H1 (cell line): ENCODE measurements at regions not wholly inside any gene's neighbourhood (a gene's known extent, or its start where the extent isn't known, plus 50 kb on each side); places are given as distances from the start of the nearest gene placed in this dataset.

Experiments
- CTCF ChIA-PET: fragments of 300-600 bp; sonication (Branson Sonifier 250); formaldehyde crosslinking; loops from one replicate; lab custom pipeline; 2021; ENCODE audit not compliant: partially characterized antibody; lab: Charles Lee
- POLR2A ChIA-PET: fragments of 300-600 bp; sonication (Branson Sonifier 250); formaldehyde crosslinking; loops from one replicate; lab custom pipeline; 2021; ENCODE audit warnings: inconsistent platforms; ENCODE audit not compliant: partially characterized antibody; lab: Charles Lee
- DNase-seq, 2 experiments: peaks; one replicate each; pipeline versions ENCODE4 v3.0.0 to v3.0.0-alpha.2; 2010 to 2022; ENCODE audit warnings: low spot score in 2 of 2, low read depth in 1 of 2, mixed read lengths in 1 of 2
- FAIRE-seq: peaks from 2 replicates; lab custom pipeline; 2011; peaks lifted over from hg19 to GRCh38; lab: Jason Lieb, UNC
- H2AFZ ChIP-seq: 2 replicates; pipeline ENCODE4 v1.8.1; 2012; ENCODE audit warnings: low read length, inconsistent platforms
- H2AK5ac ChIP-seq: 2 replicates; pipeline ENCODE4 v1.6.1; 2013; ENCODE audit warnings: low read depth, low read length
- H2BK120ac ChIP-seq: replicated peaks from 2 replicates; pipeline ENCODE3; 2013; ENCODE audit warnings: low read depth, low read length, inconsistent platforms
- H2BK12ac ChIP-seq: 2 replicates; pipeline ENCODE4 v1.6.1; 2013; ENCODE audit warnings: low read depth, low read length
- H2BK15ac ChIP-seq: 2 replicates; pipeline ENCODE4 v1.6.1; 2013; ENCODE audit warnings: low read length
- H2BK20ac ChIP-seq: 2 replicates; pipeline ENCODE4 v1.6.1; 2013; ENCODE audit warnings: low read length
- H2BK5ac ChIP-seq: 2 replicates; pipeline ENCODE4 v1.6.1; 2013; ENCODE audit warnings: low read depth, low read length
- H3K14ac ChIP-seq: 2 replicates; pipeline ENCODE4 v1.6.1; 2013; ENCODE audit warnings: inconsistent platforms; ENCODE audit not compliant: insufficient read length
- H3K18ac ChIP-seq: 2 replicates; pipeline ENCODE4 v1.6.1; 2013; ENCODE audit warnings: low read length; ENCODE audit errors: extremely low read depth
- H3K23ac ChIP-seq: 2 replicates; pipeline ENCODE4 v1.6.1; 2013; ENCODE audit warnings: inconsistent platforms; ENCODE audit not compliant: insufficient read length
- H3K23me2 ChIP-seq: 2 replicates; pipeline ENCODE4 v1.6.1; 2013; ENCODE audit warnings: low read depth, low read length
- H3K27ac ChIP-seq: 2 replicates; pipeline ENCODE4 v1.6.1; 2011; ENCODE audit warnings: low read depth, low read length, inconsistent platforms
- H3K27me3 ChIP-seq, 4 experiments: replicated peaks in 1 of 4; 1 replicate in 1 of 4; 2 replicates in 3 of 4; pipeline versions ENCODE4 v1.6.1 to v1.8.1; 2011 to 2013; ENCODE audit warnings: low read length in 3 of 4, mild to moderate bottlenecking in 3 of 4, inconsistent platforms in 2 of 4, mixed read lengths in 2 of 4, moderate library complexity in 1 of 4; ENCODE audit not compliant: control insufficient read depth in 3 of 4, insufficient read depth in 3 of 4; ENCODE audit errors: extremely low read depth in 1 of 4
- H3K36me3 ChIP-seq, 4 experiments: 2 replicates each; pipeline versions ENCODE4 v1.6.1 to v1.8.1; 2011 to 2013; ENCODE audit warnings: mild to moderate bottlenecking in 4 of 4, low read length in 3 of 4, moderate library complexity in 2 of 4, control low read depth in 1 of 4, inconsistent platforms in 1 of 4; ENCODE audit not compliant: insufficient read depth in 4 of 4, control insufficient read depth in 2 of 4
- H3K4ac ChIP-seq: replicated peaks from 2 replicates; pipeline ENCODE3; 2013; ENCODE audit warnings: low read length, low read depth, mixed read lengths, inconsistent platforms; ENCODE audit not compliant: insufficient read length
- H3K4me1 ChIP-seq, 4 experiments: replicated peaks in 1 of 4; 1 replicate in 1 of 4; 2 replicates in 3 of 4; pipeline versions ENCODE4 v1.6.1 to v1.8.1; 2011 to 2013; ENCODE audit warnings: low read length in 3 of 4, inconsistent platforms in 2 of 4, mixed read lengths in 1 of 4; ENCODE audit not compliant: insufficient read depth in 4 of 4, control insufficient read depth in 3 of 4
- H3K4me2 ChIP-seq, 2 experiments: 2 replicates each; pipeline versions ENCODE4 v1.6.1 to v1.8.1; 2011 to 2013; ENCODE audit warnings: low read depth in 2 of 2, low read length in 2 of 2, control low read depth in 1 of 2, inconsistent platforms in 1 of 2, mild to moderate bottlenecking in 1 of 2; ENCODE audit not compliant: insufficient read depth in 1 of 2
- H3K4me3 ChIP-seq, 4 experiments: fragments of 200-600, 300-600 bp in 1 of 4; sonication (generic), shearing (Covaris generic), sonication (Bioruptor Twin) in 1 of 4; 2 replicates each; pipeline versions ENCODE4 v1.5.1 to v1.8.1; 2011 to 2016; ENCODE audit warnings: low read length in 4 of 4, low read depth in 3 of 4, control low read depth in 2 of 4, inconsistent platforms in 2 of 4, mild to moderate bottlenecking in 2 of 4, mixed read lengths in 1 of 4, moderate library complexity in 1 of 4; ENCODE audit not compliant: insufficient read depth in 2 of 4; ENCODE audit errors: extremely low read depth in 1 of 4
- H3K56ac ChIP-seq: replicated peaks from 2 replicates; pipeline ENCODE3; 2013; ENCODE audit warnings: low read depth, mild to moderate bottlenecking, mixed read lengths, low read length, inconsistent platforms; ENCODE audit not compliant: insufficient read length
- H3K79me1 ChIP-seq: 2 replicates; pipeline ENCODE4 v1.6.1; 2013; ENCODE audit warnings: low read depth, low read length, control low read depth
- H3K79me2 ChIP-seq, 2 experiments: 2 replicates each; pipeline versions ENCODE4 v1.6.1 to v1.8.1; 2012 to 2013; ENCODE audit warnings: low read length in 2 of 2, mild to moderate bottlenecking in 2 of 2, inconsistent platforms in 1 of 2; ENCODE audit not compliant: insufficient read depth in 2 of 2, control insufficient read depth in 1 of 2
- H3K9ac ChIP-seq, 4 experiments: replicated peaks in 1 of 4; 1 replicate in 1 of 4; 2 replicates in 3 of 4; pipeline versions ENCODE4 v1.6.1 to v1.8.1; 2011 to 2013; ENCODE audit warnings: low read depth in 3 of 4, low read length in 3 of 4, control low read depth in 2 of 4, mild to moderate bottlenecking in 2 of 4, moderate library complexity in 2 of 4, inconsistent platforms in 1 of 4; ENCODE audit errors: extremely low read depth in 1 of 4
- H3K9me3 ChIP-seq, 2 experiments: 2 replicates each; pipeline versions ENCODE4 v1.6.1 to v1.8.1; 2012 to 2013; ENCODE audit warnings: mild to moderate bottlenecking in 2 of 2, moderate library complexity in 2 of 2, control low read depth in 1 of 2, inconsistent platforms in 1 of 2, low read depth in 1 of 2, low read length in 1 of 2, mixed read lengths in 1 of 2; ENCODE audit not compliant: insufficient read depth in 2 of 2
- H4K20me1 ChIP-seq, 2 experiments: replicated peaks in 1 of 2; 2 replicates each; pipeline versions ENCODE3 to v1.8.1; 2011 to 2013; ENCODE audit warnings: inconsistent platforms in 2 of 2, low read length in 2 of 2, mild to moderate bottlenecking in 1 of 2; ENCODE audit not compliant: insufficient read depth in 2 of 2, control insufficient read depth in 1 of 2
- H4K5ac ChIP-seq: 2 replicates; pipeline ENCODE4 v1.6.1; 2013; ENCODE audit warnings: low read length, low read depth, mixed read lengths, inconsistent platforms; ENCODE audit not compliant: insufficient read length
- H4K8ac ChIP-seq: 2 replicates; pipeline ENCODE4 v1.8.0; 2013; ENCODE audit warnings: mild to moderate bottlenecking, moderate library complexity, low read length, inconsistent platforms; ENCODE audit not compliant: insufficient read depth; ENCODE audit errors: extremely low read depth
- H4K91ac ChIP-seq: replicated peaks from 2 replicates; pipeline ENCODE3; 2013; ENCODE audit warnings: low read length, mixed read lengths, inconsistent platforms; ENCODE audit not compliant: insufficient read length
- ASH2L ChIP-seq: fragments of 200-600, 300-600 bp; sonication (generic); IDR thresholded peaks from one replicate; pipeline ENCODE4 v1.7.1; 2017; ENCODE audit warnings: low read length
- BRCA1 ChIP-seq: IDR thresholded peaks from 2 replicates; pipeline ENCODE4 v1.6.1; 2012; ENCODE audit warnings: low read depth, low read length, improper control_type of control experiment
- CEBPB ChIP-seq: IDR thresholded peaks from 2 replicates; pipeline ENCODE4 v1.6.1; 2012; ENCODE audit warnings: low read depth, low read length
- CREB1 ChIP-seq: IDR thresholded peaks from 2 replicates; pipeline ENCODE4 v1.6.1; 2012; ENCODE audit warnings: inconsistent platforms
- GTF2F1 ChIP-seq: IDR thresholded peaks from 2 replicates; pipeline ENCODE4 v1.6.1; 2012; ENCODE audit warnings: low read depth, low read length, improper control_type of control experiment, borderline replicate concordance
- JUN ChIP-seq: IDR thresholded peaks from 2 replicates; pipeline ENCODE4 v1.6.1; 2011; ENCODE audit warnings: low read depth, mild to moderate bottlenecking, improper control_type of control experiment, low read length
- PHF8 ChIP-seq: fragments of 200-600 bp; sonication (generic); conservative IDR thresholded peaks from 2 replicates; pipeline ENCODE4 v1.7.1; 2012; ENCODE audit warnings: low read depth, mild to moderate bottlenecking, inconsistent platforms, low read length, moderate library complexity
- POU5F1 ChIP-seq: IDR thresholded peaks from 2 replicates; pipeline ENCODE4 v1.6.1; 2011; ENCODE audit warnings: low read depth, mild to moderate bottlenecking, low read length, moderate library complexity
- RFX5 ChIP-seq: IDR thresholded peaks from 2 replicates; pipeline ENCODE4 v1.6.1; 2011; ENCODE audit warnings: low read depth, low read length, improper control_type of control experiment, borderline replicate concordance
- RXRA ChIP-seq: IDR thresholded peaks from 2 replicates; pipeline ENCODE4 v1.6.1; 2011; ENCODE audit warnings: low read depth, mild to moderate bottlenecking, low read length, moderate library complexity; ENCODE audit not compliant: insufficient read depth
- SUZ12 ChIP-seq: fragments of 200-600 bp; sonication (generic); IDR thresholded peaks from 2 replicates; pipeline ENCODE4 v1.6.1; 2012; ENCODE audit warnings: mild to moderate bottlenecking, inconsistent platforms, low read length, moderate library complexity, mixed read lengths
- TAF1 ChIP-seq: IDR thresholded peaks from 2 replicates; pipeline ENCODE4 v1.6.1; 2011; ENCODE audit warnings: mild to moderate bottlenecking, low read depth, low read length
- TAF7 ChIP-seq: optimal IDR thresholded peaks from 2 replicates; pipeline ENCODE3; 2011; ENCODE audit warnings: low read depth, mild to moderate bottlenecking, inconsistent platforms, low read length, moderate library complexity, borderline replicate concordance
- WGBS, 2 experiments: shearing (Covaris generic) in 1 of 2; methylation state at CpG; one replicate each; pipeline versions ENCODE4 v1.1.6 to v1.1.7; 2013 to 2015; ENCODE audit warnings: low lambda C conversion rate in 2 of 2, mixed read lengths in 2 of 2, inconsistent platforms in 1 of 2, low coverage in 1 of 2, missing lambda C conversion rate in 1 of 2; ENCODE audit not compliant: insufficient replicate concordance in 2 of 2, insufficient coverage in 1 of 2, insufficient read length in 1 of 2; ENCODE audit errors: extremely low coverage in 1 of 2, missing lambda C conversion rate in 1 of 2; 5-methylcytosine and 5-hydroxymethylcytosine counted together
- TF ChIP-seq, protein P1 (sequence below): IDR thresholded peaks from 2 replicates; pipeline ENCODE4 v1.6.1; 2012; ENCODE audit warnings: inconsistent platforms
- TF ChIP-seq, protein P2 (sequence below): IDR thresholded peaks from 2 replicates; pipeline ENCODE4 v1.6.1; 2012; ENCODE audit warnings: inconsistent platforms

DNA sequence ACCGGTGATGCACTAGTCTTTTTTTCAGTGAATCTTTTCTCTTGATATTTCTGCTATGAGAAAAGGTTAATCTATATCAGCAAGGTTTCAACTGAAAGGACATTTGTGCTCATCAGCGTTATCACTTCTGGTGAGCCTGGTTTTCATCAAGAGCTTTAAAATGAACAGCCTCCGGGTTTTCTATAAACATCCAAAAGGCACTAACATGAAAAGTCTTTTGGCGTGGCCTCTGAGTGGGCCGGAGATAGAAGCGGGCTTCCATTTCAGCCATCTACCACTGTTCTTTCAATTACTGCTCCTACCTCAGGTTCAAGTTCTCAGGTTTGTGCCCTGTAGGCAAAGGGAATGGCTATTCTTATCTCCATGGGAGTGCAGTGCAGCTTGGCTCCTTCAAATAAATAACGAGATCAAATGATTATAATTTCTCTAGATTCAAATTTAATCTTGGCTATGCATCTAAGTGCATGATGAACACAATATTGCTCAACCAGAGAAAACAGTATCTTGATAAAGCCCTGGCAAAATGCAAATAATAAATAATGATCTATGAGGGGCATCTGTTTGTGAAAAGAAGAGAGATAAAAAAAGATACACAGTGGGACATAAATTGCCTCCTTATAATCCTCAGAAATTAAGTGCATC, 314.8 kb downstream of the CDH2 start:
- ChIA-PET POLR2A (no interaction called here), CTCF (no interaction called here)
- H4K8ac ChIP-seq = no peak overlapping the region
- H2BK20ac ChIP-seq = no peak overlapping the region
- no peaks in the 10 kb centered on the region for H3K23me2 ChIP-seq
- no peak overlapping the region for H2AK5ac ChIP-seq
- no peak overlapping the region for H3K14ac ChIP-seq
- H3K9me3 ChIP-seq = no peaks in the 10 kb centered on the region
- no peaks in the 10 kb centered on the region for H3K79me1 ChIP-seq
- H4K5ac ChIP-seq = no peak overlapping the region
- no peak overlapping the region for H3K56ac ChIP-seq
- no peaks in the 10 kb centered on the region for H3K4me1 ChIP-seq
- no peak overlapping the region for H3K27ac ChIP-seq
- FAIRE-seq (no peak), DNase-seq (no peak)
- no peak overlapping the region for H3K23ac ChIP-seq
- H3K4me3 ChIP-seq = no peak overlapping the region
- no peaks in the 10 kb centered on the region for H3K27me3 ChIP-seq
- H2BK120ac ChIP-seq = no peak overlapping the region
- no peaks in the 10 kb centered on the region for H4K20me1 ChIP-seq
- no peaks in the 10 kb centered on the region for H3K36me3 ChIP-seq
- H2AFZ ChIP-seq = no peak overlapping the region
- H3K9ac ChIP-seq = no peak overlapping the region
- H2BK12ac ChIP-seq = no peak overlapping the region
- no peak overlapping the region for H3K4ac ChIP-seq
- 85% methylated on average over 7 of the region's 7 CpGs; no CpG with 5 or more reads in 1 of the 2 experiments for WGBS, 2 experiments
- H4K91ac ChIP-seq = no peak overlapping the region
- H2BK15ac ChIP-seq = no peak overlapping the region
- no peak overlapping the region for H3K18ac ChIP-seq
- H3K4me2 ChIP-seq = no peak overlapping the region
- no peaks in the 10 kb centered on the region for H3K79me2 ChIP-seq
- no peak overlapping the region for H2BK5ac ChIP-seq
- no peak for TF ChIP-seq CEBPB
- TF ChIP-seq ASH2L = no peak
- no peak for TF ChIP-seq PHF8
- TF ChIP-seq, protein P1, sequence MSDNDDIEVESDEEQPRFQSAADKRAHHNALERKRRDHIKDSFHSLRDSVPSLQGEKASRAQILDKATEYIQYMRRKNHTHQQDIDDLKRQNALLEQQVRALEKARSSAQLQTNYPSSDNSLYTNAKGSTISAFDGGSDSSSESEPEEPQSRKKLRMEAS = no peak
- no peak for TF ChIP-seq CREB1
- TF ChIP-seq RXRA = no peak
- no peak for TF ChIP-seq TAF1
- TF ChIP-seq GTF2F1 = no peak
- no peak for TF ChIP-seq POU5F1
- TF ChIP-seq SUZ12 = no peak
- TF ChIP-seq RFX5 = no peak
- no peak for TF ChIP-seq BRCA1
- no peak for TF ChIP-seq TAF7
- TF ChIP-seq JUN = no peak
- TF ChIP-seq, protein P2, sequence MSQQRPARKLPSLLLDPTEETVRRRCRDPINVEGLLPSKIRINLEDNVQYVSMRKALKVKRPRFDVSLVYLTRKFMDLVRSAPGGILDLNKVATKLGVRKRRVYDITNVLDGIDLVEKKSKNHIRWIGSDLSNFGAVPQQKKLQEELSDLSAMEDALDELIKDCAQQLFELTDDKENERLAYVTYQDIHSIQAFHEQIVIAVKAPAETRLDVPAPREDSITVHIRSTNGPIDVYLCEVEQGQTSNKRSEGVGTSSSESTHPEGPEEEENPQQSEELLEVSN = no peak
